NCI-H2196 treated with DMSO at 0.1 percent for 48 hours (cell line): ENCODE measurements at regions not wholly inside any gene's neighbourhood (a gene's known extent, or its start where the extent isn't known, plus 50 kb on each side); places are given as distances from the start of the nearest gene placed in this dataset.

Experiments used
- DNase-seq: peaks from one replicate; lab custom pipeline; 2025; ENCODE audit not compliant: unreplicated experiment; lab: John Stamatoyannopoulos, UW

GRCh38 chr17:52758481-52758880 lies 600.0 kb upstream of the CA10 start:
- no peak for DNase-seq

GRCh38 chr17:52756746-52757145 lies 598.2 kb upstream of the CA10 start:
- no peak for DNase-seq

GRCh38 chr17:52754838-52755237 lies 596.3 kb upstream of the CA10 start:
- no peak for DNase-seq

- DNase-seq, result no peak
Observed at GRCh38 chr17:52751051-52751450, 592.5 kb upstream of the CA10 start.

- no peak for DNase-seq
Observed at GRCh38 chr17:52744179-52744578, 585.7 kb upstream of the CA10 start.

GRCh38 chr17:52740006-52740405 lies 581.5 kb upstream of the CA10 start:
- DNase-seq, result no peak

- no peak for DNase-seq
Observed at GRCh38 chr17:52738791-52739190, 580.3 kb upstream of the CA10 start.

- no peak for DNase-seq
Observed at GRCh38 chr17:52737071-52737470, 578.6 kb upstream of the CA10 start.

- DNase-seq, result no peak
Observed at GRCh38 chr17:52732841-52733240, 574.3 kb upstream of the CA10 start.

- DNase-seq, result no peak
Observed at GRCh38 chr17:52724578-52724977, 566.1 kb upstream of the CA10 start.

- DNase-seq, result no peak
Observed at GRCh38 chr17:52721910-52722309, 563.4 kb upstream of the CA10 start.

GRCh38 chr17:52710363-52710901 lies 551.9 kb upstream of the CA10 start:
- DNase-seq, result no peak

- no peak for DNase-seq
Observed at GRCh38 chr17:52709724-52710123, 551.2 kb upstream of the CA10 start.

- no peak for DNase-seq
Observed at GRCh38 chr17:52696362-52696761, 537.8 kb upstream of the CA10 start.

- DNase-seq, result no peak
Observed at GRCh38 chr17:52686140-52686539, 527.6 kb upstream of the CA10 start.

GRCh38 chr17:52681480-52681879 lies 523.0 kb upstream of the CA10 start:
- DNase-seq, result no peak

- no peak for DNase-seq
Observed at GRCh38 chr17:52678211-52678610, 519.7 kb upstream of the CA10 start.

GRCh38 chr17:52674686-52675085 lies 516.2 kb upstream of the CA10 start:
- DNase-seq, result no peak

- no peak for DNase-seq
Observed at GRCh38 chr17:52673791-52674190, 515.3 kb upstream of the CA10 start.

- no peak for DNase-seq
Observed at GRCh38 chr17:52666264-52666663, 507.8 kb upstream of the CA10 start.

GRCh38 chr17:52660692-52661091 lies 502.2 kb upstream of the CA10 start:
- DNase-seq, result no peak

- no peak for DNase-seq
Observed at GRCh38 chr17:52653014-52653413, 494.5 kb upstream of the CA10 start.

- no peak for DNase-seq
Observed at GRCh38 chr17:52648995-52649394, 490.5 kb upstream of the CA10 start.

GRCh38 chr17:52647411-52647810 lies 488.9 kb upstream of the CA10 start:
- no peak for DNase-seq
